ENCODE measurements at regions not wholly inside any gene's neighbourhood (a gene's known extent, or its start where the extent isn't known, plus 50 kb on each side); places are given as distances from the start of the nearest gene placed in this dataset.

- Histone ChIP-seq H4K20me1 (ENCODE audit: control insufficient read depth, insufficient read depth, low read length, poor library complexity, severe bottlenecking) (no peaks in the 10 kb centered on the region), H3K4me3 (ENCODE audit: control extremely low read depth in 1 of 5, extremely low read depth in 1 of 5, insufficient read depth in 1 of 5, low read depth in 2 of 5, low read length in 4 of 5) (no peak overlapping the region), H3K9me3 (ENCODE audit: control extremely low read depth in 1 of 3, control insufficient read depth in 2 of 3, insufficient read depth in 1 of 3, low read length in 2 of 3) (no peaks in the 10 kb centered on the region), H2AFZ (ENCODE audit: insufficient read depth, low read depth, low read length, poor library complexity, severe bottlenecking) (no peak overlapping the region), H3K27me3 (replicated peaks in 1 of 4; ENCODE audit: control extremely low read depth in 1 of 4, control insufficient read depth in 3 of 4, insufficient read depth in 4 of 4, low read length in 3 of 4) (peaks cover 0 to 2% (median 0%) of the 10 kb centered on the region in 4 experiments), H3K4me1 (ENCODE audit: control insufficient read depth in 2 of 2, insufficient read depth in 2 of 2, low read length in 2 of 2) (no peaks in the 10 kb centered on the region), H3K9ac (ENCODE audit: low read length) (no peak overlapping the region), H3K27ac (ENCODE audit: low read length in 2 of 2) (no peak overlapping the region), H3K4me2 (replicated peaks; ENCODE audit: low read depth, low read length, poor library complexity, severe bottlenecking) (no peak overlapping the region), H3K79me2 (ENCODE audit: control insufficient read depth, insufficient read depth, low read length) (no peaks in the 10 kb centered on the region), H3K36me3 (replicated peaks in 1 of 2; ENCODE audit: control extremely low read depth in 1 of 2, control insufficient read depth in 1 of 2, extremely low read depth in 1 of 2, insufficient read depth in 2 of 2, low read length in 1 of 2) (no peaks in the 10 kb centered on the region)
- DNase-seq (no peak), ATAC-seq (ENCODE audit: low read depth) (no peak)
- H3K4me3 Mint-ChIP-seq, result no peak overlapping the region
- peaks cover 26% of the 10 kb centered on the region for H3K27me3 Mint-ChIP-seq
- H3K27ac Mint-ChIP-seq, result no peak overlapping the region
- peaks cover 4% of the 10 kb centered on the region for H3K4me1 Mint-ChIP-seq
- TF ChIP-seq EZH2 (IDR thresholded peaks at IDR 0.05; ENCODE audit: borderline replicate concordance, insufficient read depth, low read depth, low read length, poor library complexity, severe bottlenecking) (no peak), CTCF (IDR thresholded peaks at IDR 0.05) (no peak)
- intact Hi-C loops (cut with micrococcal nuclease), result no loop called here
- no peaks in the 10 kb centered on the region for H3K9me3 Mint-ChIP-seq (ENCODE audit: insufficient read depth)
- POLR2A ChIA-PET, result no interaction called here
- WGBS (ENCODE audit: insufficient coverage), result 72% methylated on average over 3 of the region's 4 CpGs
- CTCF ChIA-PET, result no interaction called here
These were observed 99.1 kb upstream of the NAP1L1 start for GRCh38 chr12:76183459-76184186.

GRCh38 chr12:76180401-76181277 lies 96.2 kb upstream of the NAP1L1 start:
- DNase-seq (no peak), ATAC-seq (ENCODE audit: low read depth) (no peak)
- Histone ChIP-seq H2AFZ (ENCODE audit: insufficient read depth, low read depth, low read length, poor library complexity, severe bottlenecking) (no peak overlapping the region), H3K36me3 (replicated peaks in 1 of 2; ENCODE audit: control extremely low read depth in 1 of 2, control insufficient read depth in 1 of 2, extremely low read depth in 1 of 2, insufficient read depth in 2 of 2, low read length in 1 of 2) (no peaks in the 10 kb centered on the region), H3K9ac (ENCODE audit: low read length) (no peak overlapping the region), H3K4me3 (ENCODE audit: control extremely low read depth in 1 of 5, extremely low read depth in 1 of 5, insufficient read depth in 1 of 5, low read depth in 2 of 5, low read length in 4 of 5) (no peak overlapping the region), H3K79me2 (ENCODE audit: control insufficient read depth, insufficient read depth, low read length) (no peaks in the 10 kb centered on the region), H3K27me3 (replicated peaks in 1 of 4; ENCODE audit: control extremely low read depth in 1 of 4, control insufficient read depth in 3 of 4, insufficient read depth in 4 of 4, low read length in 3 of 4) (no peaks in the 10 kb centered on the region), H4K20me1 (ENCODE audit: control insufficient read depth, insufficient read depth, low read length, poor library complexity, severe bottlenecking) (no peaks in the 10 kb centered on the region), H3K9me3 (ENCODE audit: control extremely low read depth in 1 of 3, control insufficient read depth in 2 of 3, insufficient read depth in 1 of 3, low read length in 2 of 3) (no peaks in the 10 kb centered on the region), H3K27ac (ENCODE audit: low read length in 2 of 2) (no peak overlapping the region), H3K4me2 (replicated peaks; ENCODE audit: low read depth, low read length, poor library complexity, severe bottlenecking) (no peak overlapping the region), H3K4me1 (ENCODE audit: control insufficient read depth in 2 of 2, insufficient read depth in 2 of 2, low read length in 2 of 2) (no peaks in the 10 kb centered on the region)
- Mint-ChIP-seq H3K4me1 (peaks cover 4% of the 10 kb centered on the region), H3K27me3 (peaks cover 11% of the 10 kb centered on the region), H3K9me3 (ENCODE audit: insufficient read depth) (no peaks in the 10 kb centered on the region), H3K4me3 (no peak overlapping the region), H3K27ac (no peak overlapping the region)
- 94% methylated on average over 1 of the region's 4 CpGs for WGBS (ENCODE audit: insufficient coverage)
- CTCF ChIA-PET, result no interaction called here
- TF ChIP-seq EZH2 (IDR thresholded peaks at IDR 0.05; ENCODE audit: borderline replicate concordance, insufficient read depth, low read depth, low read length, poor library complexity, severe bottlenecking) (no peak), CTCF (IDR thresholded peaks at IDR 0.05) (no peak)
- POLR2A ChIA-PET, result no interaction called here
- intact Hi-C loops (cut with micrococcal nuclease), result no loop called here
